NCI-H748 (cell line): ENCODE measurements at regions not wholly inside any gene's neighbourhood (a gene's known extent, or its start where the extent isn't known, plus 50 kb on each side); places are given as distances from the start of the nearest gene placed in this dataset.
"Not testable (repeated sequence)": the region's sequence is repeated elsewhere in the genome, so short reads cannot be mapped to it uniquely, and the experiment has no call there.

Experiments used
- DNase-seq: peaks from one replicate; lab custom pipeline; 2025; ENCODE audit not compliant: unreplicated experiment; lab: John Stamatoyannopoulos, UW

DNA sequence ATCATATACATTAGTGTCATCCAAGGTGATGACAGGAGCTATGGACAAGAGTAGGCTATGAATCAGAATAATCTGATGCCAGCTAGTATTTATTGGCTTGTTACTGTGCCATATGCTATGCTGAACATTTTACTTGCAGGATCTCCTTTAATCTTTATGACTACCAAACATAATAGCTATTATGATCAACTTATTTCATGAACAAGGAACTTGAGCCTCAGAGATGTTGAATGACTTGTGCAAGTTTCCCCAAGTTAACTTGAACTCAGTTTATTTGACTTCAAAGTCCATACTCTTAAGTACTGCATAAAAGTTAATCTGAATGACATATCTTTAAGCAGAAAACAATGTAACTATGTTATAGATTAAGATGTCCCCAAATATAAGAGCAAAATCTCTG lies 178.8 kb upstream of the ARHGAP20 start:
- DNase-seq = no peak

DNA sequence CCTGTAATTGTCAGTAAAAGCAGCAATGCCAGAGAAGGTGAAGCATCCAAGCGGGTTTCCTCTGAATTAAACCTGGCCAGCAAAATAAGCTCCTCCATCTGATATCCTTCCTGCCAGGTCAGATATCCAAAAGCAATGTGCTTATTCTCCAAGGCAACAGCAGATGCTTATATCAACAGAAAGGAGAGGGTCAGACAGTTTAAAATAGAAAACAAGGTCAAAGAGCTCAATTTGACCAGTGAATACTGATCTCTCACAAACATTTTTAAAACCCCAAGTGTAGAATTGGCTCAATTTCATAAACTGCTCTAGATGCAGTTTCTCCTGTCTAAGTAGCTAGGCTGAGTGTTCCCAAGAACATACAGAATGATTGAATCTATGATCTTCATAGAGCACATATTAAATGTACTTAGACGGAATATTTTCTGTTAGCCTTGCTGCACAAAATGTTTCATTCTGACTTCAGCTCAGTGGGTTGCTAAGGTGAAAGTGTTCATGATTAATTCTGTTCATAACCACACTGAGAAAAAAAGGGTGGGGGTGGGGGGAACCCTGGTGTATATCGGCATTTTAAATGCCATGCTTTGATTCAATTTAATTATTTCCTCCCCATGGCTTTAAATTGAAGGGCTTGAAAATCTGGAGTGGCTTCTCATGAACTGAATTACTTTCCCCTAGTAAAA lies 174.2 kb upstream of the ARHGAP20 start:
- no peak for DNase-seq

DNA sequence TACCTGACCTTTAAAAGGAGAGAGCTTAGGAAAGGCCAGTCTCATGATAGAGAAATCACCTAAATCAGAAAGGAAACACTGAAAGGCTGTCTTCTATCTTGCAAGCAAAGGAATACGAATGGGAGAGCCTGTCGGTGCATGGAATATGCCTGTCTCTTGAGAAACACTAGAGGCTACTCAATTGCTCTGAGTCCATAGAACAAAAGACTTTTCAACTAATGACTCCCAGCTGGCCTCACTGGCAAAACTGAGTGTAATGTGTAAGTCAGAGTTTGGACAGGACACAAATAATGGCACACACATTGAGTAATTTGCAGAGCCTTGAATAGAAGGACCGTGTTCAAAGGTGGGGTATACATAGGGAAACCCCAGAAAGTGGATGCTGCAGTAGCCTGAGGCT lies 171.0 kb upstream of the ARHGAP20 start:
- peak; percentile 3 for DNase-seq

DNA sequence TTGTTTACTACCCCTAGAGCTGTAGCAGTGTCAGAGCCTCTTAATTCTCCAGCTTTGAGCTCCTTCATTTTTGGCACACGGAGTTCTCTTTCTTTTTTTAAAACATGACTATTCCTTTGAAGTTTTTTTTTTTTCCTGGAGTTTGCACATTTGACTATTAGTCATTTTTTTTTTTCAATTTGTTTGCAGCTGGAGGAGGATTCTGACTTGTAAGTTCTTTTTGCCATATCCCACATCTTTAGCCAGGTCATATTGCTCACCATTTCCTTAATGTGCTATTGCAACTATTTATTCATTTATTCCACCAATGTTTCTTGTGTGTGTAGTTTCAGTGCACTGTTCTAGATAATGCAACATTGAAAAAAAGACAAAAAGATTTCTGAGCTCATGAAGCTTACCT lies 166.3 kb upstream of the ARHGAP20 start:
- DNase-seq = no peak

DNA sequence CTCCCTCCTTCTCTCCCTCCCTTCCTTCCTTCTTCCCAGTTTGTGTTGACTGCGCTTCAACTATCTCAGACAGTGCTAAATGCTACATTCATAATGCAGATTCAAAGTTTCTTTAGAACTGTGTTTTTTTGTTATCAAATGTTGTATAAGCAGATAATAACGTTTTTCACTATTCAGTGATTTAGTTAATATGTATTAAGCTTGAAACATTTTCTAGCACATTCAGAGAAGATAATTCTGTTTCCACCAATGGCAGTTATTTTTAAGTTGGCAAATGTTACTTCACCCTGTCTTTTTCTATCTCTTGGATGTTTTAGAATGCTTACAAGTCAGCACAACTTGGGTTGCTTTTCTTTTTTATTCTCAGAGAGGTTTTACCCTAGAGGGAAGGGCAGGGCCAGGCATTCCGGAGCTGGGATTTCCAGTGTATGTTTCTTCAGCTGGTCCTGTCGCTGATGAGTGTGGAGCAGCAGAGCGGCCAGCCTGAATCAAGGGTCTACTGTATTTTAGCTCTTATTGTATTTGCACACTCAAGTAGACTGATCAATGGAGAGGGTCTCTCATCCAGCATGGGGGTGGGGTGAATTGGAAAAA lies 162.3 kb upstream of the ARHGAP20 start:
- no peak for DNase-seq

DNA sequence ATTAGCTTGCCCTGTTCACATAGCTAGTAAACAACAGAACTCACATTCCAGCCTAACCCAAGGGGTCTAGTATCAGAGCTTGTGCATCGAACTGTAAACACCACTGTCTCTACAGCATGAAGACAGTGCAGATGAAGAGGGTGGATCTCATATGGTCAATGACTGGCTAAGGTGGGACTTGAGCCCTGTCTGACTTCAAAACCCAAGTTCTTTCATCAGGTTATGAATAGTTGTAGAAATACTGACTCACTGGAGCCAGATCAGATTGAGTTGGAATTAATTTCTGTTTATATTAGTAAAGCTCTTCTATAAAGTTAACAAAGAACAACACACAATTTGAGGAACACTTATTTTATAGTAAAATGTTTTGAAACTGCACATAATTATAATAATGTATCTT lies 161.7 kb upstream of the ARHGAP20 start:
- no peak for DNase-seq

DNA sequence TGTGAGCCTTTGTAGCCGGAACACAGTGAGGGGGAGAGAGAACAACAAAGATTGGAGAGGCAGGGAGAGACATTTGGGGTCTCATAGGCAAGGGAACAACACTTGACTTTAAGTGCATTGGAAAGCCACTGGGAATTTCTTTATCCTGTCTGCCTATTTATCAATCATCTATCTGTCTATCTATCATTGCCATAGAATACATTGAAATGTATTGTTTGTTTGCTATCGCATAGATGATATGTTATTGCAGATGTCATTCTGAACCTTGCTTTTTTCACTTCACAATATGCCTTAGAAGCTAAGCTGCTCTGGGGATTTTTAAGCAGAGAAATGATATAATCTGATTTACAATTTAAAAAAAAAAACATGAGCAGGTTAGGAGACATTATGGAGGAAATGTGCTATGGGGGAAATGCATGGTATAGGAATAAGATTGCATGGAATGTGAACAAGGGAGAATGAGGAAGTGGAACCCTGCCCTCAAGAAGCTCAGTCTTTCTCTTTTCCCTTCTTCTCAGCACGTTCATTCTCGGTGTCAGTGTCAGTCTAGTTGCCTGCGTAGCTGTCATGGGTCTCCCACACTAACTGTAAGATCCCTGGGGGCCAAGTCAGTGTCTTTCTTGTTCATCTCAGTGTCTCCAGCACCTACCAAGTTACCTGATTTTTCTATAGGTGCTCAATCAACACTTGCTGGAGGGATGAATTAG lies 158.7 kb upstream of the ARHGAP20 start:
- DNase-seq = no peak

DNA sequence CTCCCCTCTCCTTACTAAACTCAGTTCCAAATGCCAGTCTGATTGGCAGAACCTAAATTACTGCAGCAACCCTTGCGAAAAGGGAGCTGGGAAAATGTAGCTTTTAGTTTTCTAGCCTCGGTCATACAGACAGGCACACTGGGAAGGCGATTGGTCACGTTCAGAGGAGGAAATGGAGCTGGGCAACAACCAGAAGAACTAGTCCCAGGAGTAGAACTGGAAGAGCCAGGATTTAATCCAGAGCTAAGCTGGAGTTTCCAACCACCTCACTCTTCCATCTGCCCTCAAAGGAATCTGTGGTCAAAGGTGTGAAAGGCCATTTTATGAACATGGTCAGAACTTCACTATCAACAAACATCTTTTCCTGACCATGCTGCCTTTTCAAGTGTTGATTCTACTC lies 155.7 kb upstream of the ARHGAP20 start:
- DNase-seq = no peak

DNA sequence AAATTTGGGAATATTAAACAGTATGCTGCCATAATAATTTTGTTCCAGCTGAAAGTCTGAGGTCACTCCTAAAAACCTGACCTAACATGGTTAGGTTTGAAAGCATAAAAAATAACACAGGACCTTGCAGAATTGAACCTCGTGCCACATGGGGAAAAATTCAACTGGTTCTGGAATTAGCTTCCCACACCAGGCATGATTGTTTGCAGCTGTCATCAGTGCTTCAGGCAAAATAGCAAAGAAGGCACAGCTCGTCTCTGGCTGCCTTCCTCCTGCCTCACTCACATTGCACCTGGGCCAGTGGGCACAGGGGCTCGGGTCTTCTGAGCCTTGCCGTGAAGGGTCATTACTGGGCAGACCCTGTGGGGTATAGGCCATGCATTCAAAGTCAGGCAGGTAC lies 153.8 kb upstream of the ARHGAP20 start:
- no peak for DNase-seq

DNA sequence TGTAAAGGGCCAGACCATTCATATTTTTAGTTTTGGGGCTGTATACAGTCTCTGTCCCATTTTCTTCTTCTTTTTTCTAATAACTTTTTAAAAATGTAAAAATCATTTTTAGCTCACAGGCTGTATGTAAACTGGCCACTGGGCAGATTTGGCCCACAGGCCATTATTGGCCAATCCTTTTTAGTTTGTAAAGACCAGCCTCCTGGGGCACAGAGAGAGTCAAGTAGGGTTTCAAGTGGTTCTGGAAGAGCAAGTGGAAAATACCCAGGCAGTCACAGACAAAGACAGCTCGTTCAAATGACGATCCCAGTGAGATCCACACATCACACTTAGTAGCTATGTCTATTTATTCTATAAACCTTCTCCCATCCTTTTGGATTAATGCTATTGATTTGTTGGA lies 150.2 kb upstream of the ARHGAP20 start:
- no peak for DNase-seq

DNA sequence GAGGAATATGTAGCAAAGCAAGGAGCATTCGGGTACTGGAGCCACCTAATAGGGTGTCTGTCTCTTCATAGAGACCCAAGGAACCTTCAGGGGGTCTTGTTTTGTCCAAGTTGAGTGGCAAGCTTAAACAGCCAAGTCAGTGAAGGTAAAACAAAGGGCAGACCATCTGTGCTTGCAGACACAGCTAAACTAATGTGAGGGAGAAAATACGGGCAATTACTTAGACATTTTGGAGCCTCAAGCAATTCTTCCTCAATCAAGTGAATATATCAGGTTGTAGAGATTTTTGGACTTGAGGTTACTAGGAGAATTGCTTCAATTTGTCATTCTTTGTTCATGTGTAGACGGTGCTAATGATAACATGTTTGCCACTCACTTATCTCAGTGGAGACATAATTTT lies 148.2 kb upstream of the ARHGAP20 start:
- DNase-seq = no peak

DNA sequence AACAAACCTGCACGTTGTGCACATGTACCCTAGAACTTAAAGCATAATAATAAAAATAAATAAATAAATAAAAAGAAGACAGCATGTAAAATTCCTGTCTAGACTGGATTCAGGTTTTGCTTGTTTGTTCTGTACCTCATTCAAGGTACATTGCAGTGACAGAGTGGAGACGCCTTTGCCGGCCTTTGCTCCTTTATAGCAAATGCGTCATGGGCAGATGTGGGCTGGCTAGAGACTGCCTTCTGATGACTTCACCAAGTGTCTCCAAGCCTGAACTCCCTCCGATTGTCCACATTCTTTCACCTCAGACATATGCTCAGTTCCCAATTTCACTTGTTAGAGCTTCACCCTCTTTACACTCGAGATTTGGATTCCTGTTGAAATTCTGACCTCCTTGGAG lies 147.8 kb upstream of the ARHGAP20 start:
- no peak for DNase-seq

DNA sequence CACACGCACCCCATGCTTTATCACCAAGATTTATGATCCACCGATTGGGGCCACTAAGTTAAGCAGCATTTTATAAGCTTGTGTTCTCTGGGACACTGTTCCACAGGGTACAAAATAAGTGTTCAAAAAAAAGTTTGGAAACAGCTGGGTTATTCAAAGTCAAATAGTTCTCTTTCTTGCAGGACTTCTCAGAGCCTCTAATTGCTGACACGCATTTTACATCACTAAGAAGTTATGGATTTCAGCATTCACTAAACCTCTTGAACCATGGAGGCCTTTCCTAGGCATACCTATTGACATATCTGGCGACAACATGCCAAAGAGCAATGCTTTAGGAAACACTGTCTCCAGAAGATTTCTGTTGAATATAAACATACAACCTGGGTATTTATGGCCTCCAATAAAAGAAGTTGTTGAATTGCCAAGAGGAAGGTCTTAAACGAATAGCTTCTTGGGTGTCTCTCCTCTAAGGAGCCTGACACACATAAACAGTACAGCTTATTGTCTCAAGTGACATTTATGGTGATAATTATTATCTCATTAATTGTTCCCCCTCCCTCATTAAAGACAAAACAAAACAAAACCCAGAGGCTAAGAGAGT lies 147.1 kb upstream of the ARHGAP20 start:
- no peak for DNase-seq

DNA sequence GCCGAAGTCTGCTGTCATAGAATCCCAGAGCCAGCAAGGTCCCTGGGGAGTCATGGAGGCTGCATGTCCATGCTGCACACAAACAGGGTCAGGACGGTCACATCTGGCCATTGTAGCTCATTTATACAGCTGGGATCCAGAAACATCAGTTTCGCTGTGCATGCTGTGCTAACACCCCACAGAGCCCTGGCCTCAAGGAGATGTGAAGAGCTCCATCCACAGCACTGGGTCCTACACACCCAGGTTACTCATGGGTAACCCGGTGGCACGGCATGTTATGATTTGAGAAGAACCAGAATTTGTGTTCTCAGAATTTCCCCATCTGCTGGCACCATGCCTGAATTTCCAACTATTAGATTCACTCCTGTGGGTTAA lies 146.3 kb upstream of the ARHGAP20 start:
- DNase-seq = no peak

DNA sequence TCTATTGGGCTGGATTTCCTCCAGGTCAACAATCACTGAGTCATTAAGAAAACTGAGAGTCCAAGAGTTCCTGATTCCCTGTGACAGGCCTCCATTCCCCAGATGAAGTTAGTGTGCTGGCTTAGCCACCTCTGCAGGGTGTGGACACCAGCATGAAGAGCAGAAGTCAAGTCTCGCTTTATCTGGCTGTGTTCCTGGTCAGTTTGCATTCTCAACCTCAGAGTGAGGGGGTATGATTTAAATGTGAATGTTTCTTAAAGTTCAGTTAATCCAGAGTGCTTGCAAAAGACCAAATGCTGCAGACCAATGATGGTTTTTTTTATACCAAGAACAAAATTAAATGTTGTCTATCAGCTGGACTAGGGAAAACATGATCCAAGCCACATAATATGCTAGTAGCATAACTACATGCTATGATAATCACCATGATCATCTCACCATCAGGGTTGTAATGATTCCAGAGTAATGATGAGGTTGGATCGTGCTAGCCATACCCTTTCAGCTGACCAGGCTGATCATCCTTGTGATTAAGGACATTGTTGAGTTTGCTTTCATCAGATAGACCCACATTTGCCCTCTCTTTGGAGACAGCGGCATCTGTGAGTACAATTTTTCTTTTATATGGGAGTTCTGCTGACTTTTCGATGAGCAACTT lies 145.8 kb upstream of the ARHGAP20 start:
- no peak for DNase-seq

DNA sequence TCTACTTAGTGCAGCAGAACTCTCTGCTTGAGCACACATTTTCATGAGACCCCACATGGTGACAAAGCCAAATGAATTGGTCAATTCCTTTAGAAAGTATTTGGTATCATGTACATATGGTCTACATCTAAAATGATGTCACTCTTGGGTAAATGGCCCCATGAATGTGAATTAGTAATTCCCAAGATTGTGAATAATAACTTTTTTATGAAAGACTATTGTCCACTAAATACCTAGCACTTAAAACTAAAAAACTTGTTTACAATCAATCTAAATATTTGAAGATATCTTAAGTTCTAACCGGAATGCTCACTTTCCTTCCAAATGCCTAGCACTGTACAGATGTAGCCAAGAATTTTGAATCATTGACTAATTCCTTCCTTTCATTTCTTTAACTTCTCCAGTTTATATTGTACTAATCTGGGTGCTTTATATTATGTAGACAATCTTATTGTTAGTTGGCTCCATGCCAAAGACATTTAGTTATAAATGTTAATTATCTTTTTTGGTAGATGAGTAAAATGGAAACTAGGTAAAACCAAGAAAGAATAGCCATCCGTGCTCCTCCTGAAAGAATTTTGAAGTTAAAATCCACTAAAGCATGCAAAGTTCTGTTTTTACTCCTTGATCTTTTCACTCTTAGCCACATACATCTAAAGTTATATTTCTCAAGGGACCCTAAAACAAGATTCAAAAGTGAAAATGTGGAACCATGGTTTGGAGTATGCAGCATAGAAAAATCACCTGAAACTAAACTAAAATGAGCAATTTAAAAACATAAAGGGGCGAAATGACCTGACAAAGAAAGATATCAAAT lies 145.0 kb upstream of the ARHGAP20 start:
- no peak for DNase-seq

DNA sequence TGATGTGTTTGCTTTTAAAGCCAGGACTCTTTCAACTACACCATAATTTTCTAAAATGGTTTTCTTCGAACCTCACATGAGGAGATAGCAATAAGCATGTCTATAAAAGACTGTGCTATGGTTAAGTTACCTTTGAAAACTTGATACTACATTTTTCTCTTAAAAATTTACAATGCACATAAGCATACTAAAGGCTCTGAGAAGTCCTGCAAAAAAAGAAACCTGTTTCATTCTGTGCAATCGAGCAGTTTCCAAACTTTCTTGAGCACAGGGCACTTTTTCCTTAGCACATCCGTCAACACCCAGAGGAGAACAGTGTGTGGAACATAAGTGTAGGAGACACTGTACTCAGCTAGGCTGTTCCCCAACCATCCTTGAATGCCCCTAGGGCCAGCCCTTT lies 144.1 kb upstream of the ARHGAP20 start:
- DNase-seq = no peak

DNA sequence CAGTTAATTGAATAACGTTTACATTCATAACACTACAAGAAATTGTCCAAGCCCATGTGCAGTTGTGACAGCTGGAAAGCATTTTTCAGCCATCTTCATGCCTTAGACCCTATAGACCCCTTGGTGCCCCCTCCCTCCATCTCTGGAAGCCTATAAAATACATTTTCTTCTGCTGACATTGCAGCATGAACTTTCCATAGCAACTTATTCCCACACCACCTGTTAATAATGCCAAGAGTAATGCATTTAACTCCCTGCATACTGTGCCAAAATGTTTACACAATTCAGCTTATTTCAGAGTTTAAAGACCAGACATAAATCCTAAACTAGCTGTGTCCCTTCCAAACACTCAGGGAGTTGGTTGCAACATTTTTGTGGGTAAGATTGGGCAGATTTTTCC lies 143.0 kb upstream of the ARHGAP20 start:
- DNase-seq = no peak

DNA sequence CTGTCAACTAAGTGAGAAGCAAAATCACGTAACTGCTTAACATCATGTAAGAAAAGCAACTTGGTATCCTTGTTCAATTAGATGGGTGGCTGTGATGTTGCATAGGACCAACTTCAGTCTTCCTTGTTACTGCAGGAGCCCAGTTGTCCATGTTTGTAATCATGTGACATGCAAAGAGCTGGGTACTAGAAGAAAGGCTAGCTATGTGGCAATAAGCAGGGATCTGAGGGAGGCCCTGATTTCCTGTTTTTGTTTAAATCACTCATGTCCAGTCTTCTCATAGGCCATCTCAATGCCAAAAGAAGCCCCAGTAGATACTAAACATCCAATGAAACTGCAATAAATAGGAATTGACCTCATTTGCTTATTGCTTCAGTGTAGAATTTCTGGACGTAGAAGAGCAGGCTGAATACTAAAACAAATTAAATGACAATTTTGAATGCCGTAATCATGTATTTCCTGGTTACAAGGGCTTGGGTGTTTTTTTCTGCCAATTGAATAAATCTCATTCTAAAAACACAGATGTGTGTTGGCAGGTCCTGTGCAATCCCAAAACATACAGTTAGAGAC lies 140.8 kb upstream of the ARHGAP20 start:
- no peak for DNase-seq

DNA sequence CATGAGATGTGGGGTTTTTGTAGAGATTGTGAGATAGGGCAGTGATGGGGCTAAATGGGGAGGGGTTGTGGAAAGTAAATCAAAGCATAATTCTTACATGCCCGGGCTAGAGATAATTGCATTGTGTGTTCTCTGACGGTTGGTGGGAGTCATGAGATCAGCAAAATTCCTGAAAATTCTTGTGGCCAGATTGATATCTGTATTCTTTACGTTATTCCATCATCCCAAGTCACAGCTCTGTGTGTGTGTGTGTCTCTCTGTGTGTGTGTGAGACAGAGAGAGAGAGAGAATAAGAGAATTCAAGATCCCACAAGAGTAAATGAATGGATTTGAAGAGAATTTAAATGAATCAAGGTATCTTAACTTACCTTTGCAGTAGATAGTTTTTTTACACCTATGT lies 138.6 kb upstream of the ARHGAP20 start:
- no peak for DNase-seq

DNA sequence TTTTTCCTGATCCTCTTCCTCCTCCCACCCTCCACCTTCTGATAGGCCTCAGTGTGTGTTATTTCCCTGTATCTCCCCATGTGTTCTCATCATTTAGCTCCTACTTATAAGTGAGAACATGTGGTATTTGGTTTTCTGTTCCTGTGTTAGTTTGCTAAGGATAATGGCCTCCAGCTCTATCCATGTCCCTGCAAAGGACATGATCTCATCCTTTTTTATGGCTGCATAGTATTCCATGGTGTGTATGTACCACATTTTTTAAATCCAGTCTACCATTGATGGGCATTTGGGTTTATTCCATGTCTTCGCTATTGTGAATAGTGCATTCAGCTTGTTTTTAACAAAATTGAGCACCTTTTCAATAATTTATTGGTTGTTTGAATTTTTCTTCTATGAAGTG lies 130.8 kb upstream of the ARHGAP20 start:
- not testable (repeated sequence) for DNase-seq
